Lower leg skin (tissue), 4 donors: ENCODE measurements at regions not wholly inside any gene's neighbourhood (a gene's known extent, or its start where the extent isn't known, plus 50 kb on each side); places are given as distances from the start of the nearest gene placed in this dataset.

Experiments
- DNase-seq, 2 donors: peaks; one replicate each; pipeline ENCODE4 v3.0.0-alpha.2; 2019; ENCODE audit warnings: low spot score in 2 of 2
- H3K4me3 ChIP-seq: fragments of 200-600 bp; sonication (generic); 2 replicates; pipeline ENCODE4 v1.5.1; 2017; ENCODE audit warnings: mild to moderate bottlenecking, low read depth; ENCODE audit not compliant: poor library complexity, severe bottlenecking
- CTCF ChIP-seq, 3 donors: fragments of 450-650 bp; IDR thresholded peaks; one replicate each; pipeline ENCODE4 v1.5.1; 2016; ENCODE audit warnings: antibody characterized with exemption in 3 of 3, mild to moderate bottlenecking in 3 of 3, moderate library complexity in 2 of 3
- POLR2A ChIP-seq, 2 donors: fragments of 450-650 bp; IDR thresholded peaks; one replicate each; pipeline ENCODE4 v1.6.1; 2016 to 2017; ENCODE audit warnings: antibody characterized with exemption in 2 of 2, mild to moderate bottlenecking in 1 of 2, moderate library complexity in 1 of 2
- WGBS, 2 donors: methylation state at CpG; one replicate each; pipeline ENCODE4 v1.1.5; 2018; 5-methylcytosine and 5-hydroxymethylcytosine counted together
- intact Hi-C: fragments of 100-400 bp; cut with DNase I; formaldehyde crosslinking; loops from one replicate; pipeline ENCODE4 v1.15.0; 2023; ENCODE audit warnings: low total_unique reads

- TF ChIP-seq POLR2A (IDR thresholded peaks at IDR 0.05) (no peak), CTCF (IDR thresholded peaks at IDR 0.05) (no peak)
- DNase-seq = no peak
- intact Hi-C loops = no loop called here
- no peak overlapping the region for H3K4me3 ChIP-seq
- WGBS, 2 donors = 77 to 80% methylated on average over 1 of the region's 1 CpG
Observed at GRCh38 chr1:83593073-83593472, 405.9 kb downstream of the TTLL7 start.

- intact Hi-C loops = no loop called here
- no peak overlapping the region for H3K4me3 ChIP-seq
- TF ChIP-seq CTCF (IDR thresholded peaks at IDR 0.05) (no peak), POLR2A (IDR thresholded peaks at IDR 0.05) (no peak)
- DNase-seq = no peak
Observed at GRCh38 chr1:83588140-83588539, 410.8 kb downstream of the TTLL7 start.

- TF ChIP-seq POLR2A (IDR thresholded peaks at IDR 0.05) = no peak
- TF ChIP-seq CTCF (IDR thresholded peaks at IDR 0.05) = no peak
- WGBS, 2 donors = 50 to 63% methylated on average over 3 to 4 of the region's 4 CpGs
- DNase-seq = no peak
- intact Hi-C loops = no loop called here
- H3K4me3 ChIP-seq = no peak overlapping the region
Observed at GRCh38 chr1:83583351-83584014, 415.4 kb downstream of the TTLL7 start.

- 82 to 93% methylated on average over 8 of the region's 8 CpGs for WGBS, 2 donors
- DNase-seq = no peak
Observed at GRCh38 chr1:83581747-83582146, 417.2 kb downstream of the TTLL7 start.

GRCh38 chr1:83574791-83575190, 424.1 kb downstream of the TTLL7 start:
- DNase-seq = no peak
- TF ChIP-seq POLR2A (IDR thresholded peaks at IDR 0.05) = no peak
- no peak for TF ChIP-seq CTCF (IDR thresholded peaks at IDR 0.05)
- no peak overlapping the region for H3K4me3 ChIP-seq
- intact Hi-C loops = no loop called here
- WGBS, 2 donors = 90 to 93% methylated on average over 2 of the region's 2 CpGs

More at GRCh38 chr1:83581747-83582146, 417.2 kb downstream of the TTLL7 start:
- TF ChIP-seq POLR2A (IDR thresholded peaks at IDR 0.05) (no peak), CTCF (IDR thresholded peaks at IDR 0.05) (no peak)
- intact Hi-C loops = no loop called here
- H3K4me3 ChIP-seq = no peak overlapping the region

- no peak for DNase-seq
- intact Hi-C loops = no loop called here
- 70 to 82% methylated on average over 2 of the region's 2 CpGs for WGBS, 2 donors
Observed at GRCh38 chr1:83573776-83574175, 425.2 kb downstream of the TTLL7 start.

More at GRCh38 chr1:83573776-83574175, 425.2 kb downstream of the TTLL7 start:
- no peak overlapping the region for H3K4me3 ChIP-seq
- no peak for TF ChIP-seq CTCF (IDR thresholded peaks at IDR 0.05)
- no peak for TF ChIP-seq POLR2A (IDR thresholded peaks at IDR 0.05)
